GM19463 (cell line): ENCODE measurements at regions not wholly inside any gene's neighbourhood (a gene's known extent, or its start where the extent isn't known, plus 50 kb on each side); places are given as distances from the start of the nearest gene placed in this dataset.
"Not testable (repeated sequence)": the region's sequence is repeated elsewhere in the genome, so short reads cannot be mapped to it uniquely, and the experiment has no call there.

Experiments
- ATAC-seq: cut with Tn5 transposase; IDR thresholded peaks from one replicate; pipeline ENCODE4 v1.9.1; 2021; ENCODE audit warnings: mild to moderate bottlenecking, moderate library complexity; ENCODE audit not compliant: unreplicated experiment

DNA sequence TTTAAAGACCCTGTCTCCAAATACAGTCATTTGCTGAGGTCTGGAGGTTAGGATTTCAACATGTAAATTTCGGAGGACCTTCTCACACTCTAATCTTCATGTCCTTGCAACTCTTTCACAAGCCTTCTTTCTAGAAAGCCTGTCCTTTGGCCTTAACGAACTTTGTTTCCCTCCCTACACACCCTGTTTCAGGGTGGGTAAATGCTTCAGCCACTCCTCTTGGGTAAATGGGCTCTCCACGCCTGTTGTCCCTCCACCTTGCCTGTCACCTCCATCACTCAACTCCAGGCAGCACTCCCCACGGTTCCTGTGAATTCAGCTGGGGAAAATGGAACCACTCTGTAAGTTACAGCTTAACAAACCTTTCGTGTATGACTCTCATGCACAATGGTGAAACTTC, 84.0 kb upstream of the COG2 start:
- no peak for ATAC-seq

- ATAC-seq: no peak
These were observed 85.8 kb upstream of the COG2 start for GRCh38 chr1:230556453-230556852.

DNA sequence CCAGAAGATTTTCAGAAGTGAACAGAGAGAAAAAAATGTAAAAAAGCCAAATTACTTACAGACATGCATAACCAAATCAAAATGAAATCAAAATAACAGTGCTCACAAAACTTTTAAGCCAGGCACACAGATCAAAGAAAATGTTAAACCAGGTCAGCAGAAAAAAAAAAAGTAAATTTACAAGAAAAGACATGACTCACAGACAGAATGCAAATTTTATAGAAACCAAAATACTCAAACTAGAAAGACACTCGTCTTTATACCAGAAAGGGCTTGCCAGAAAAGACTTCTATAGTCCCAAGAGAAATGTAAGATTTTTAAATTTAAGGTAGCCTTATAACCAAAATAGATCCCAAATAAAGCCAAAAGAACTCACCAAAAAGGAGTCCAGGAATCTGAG, 86.5 kb upstream of the COG2 start:
- no peak for ATAC-seq

DNA sequence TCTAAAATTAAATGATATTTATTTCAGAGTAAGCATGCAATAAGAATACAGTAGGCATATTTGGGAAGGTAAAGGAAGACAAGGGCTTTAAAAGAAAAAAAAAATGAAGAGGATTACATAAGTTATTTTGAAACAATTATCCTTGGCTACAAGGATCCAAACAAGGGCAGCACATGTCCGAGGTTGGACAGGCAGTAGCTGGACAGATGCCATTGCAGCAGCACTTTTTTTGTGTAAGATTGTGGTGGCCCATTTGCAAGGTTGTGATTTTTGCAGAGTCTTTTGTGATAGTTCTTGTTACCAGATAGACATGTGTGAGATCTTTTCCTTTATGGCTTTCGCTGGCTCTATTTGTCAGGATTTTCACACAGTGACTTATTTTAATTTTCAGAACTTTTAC, 89.4 kb upstream of the COG2 start:
- no peak for ATAC-seq

DNA sequence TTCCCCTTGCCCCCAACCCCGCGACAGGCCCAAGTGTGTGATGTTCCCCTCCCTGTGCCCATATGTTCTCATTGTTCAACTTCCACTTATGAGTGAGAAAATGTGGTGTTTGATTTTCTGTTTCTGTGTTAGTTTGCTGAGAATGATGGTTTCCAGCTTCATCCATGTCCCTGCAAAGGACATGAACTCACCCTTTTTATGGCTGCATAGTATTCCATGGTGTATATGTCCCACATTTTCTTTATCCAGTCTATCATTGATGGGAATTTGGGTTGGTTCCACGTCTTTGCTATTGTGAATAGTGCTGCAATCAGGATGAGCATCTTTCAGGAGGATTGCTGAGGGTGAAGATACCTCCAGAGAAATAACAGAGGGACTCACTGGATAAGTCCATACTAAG, 91.3 kb upstream of the COG2 start:
- ATAC-seq: not testable (repeated sequence)

GRCh38 chr1:230550428-230550827, 91.9 kb upstream of the COG2 start:
- no peak for ATAC-seq

- ATAC-seq: no peak
These were observed 92.7 kb upstream of the COG2 start for GRCh38 chr1:230549625-230550024.

DNA sequence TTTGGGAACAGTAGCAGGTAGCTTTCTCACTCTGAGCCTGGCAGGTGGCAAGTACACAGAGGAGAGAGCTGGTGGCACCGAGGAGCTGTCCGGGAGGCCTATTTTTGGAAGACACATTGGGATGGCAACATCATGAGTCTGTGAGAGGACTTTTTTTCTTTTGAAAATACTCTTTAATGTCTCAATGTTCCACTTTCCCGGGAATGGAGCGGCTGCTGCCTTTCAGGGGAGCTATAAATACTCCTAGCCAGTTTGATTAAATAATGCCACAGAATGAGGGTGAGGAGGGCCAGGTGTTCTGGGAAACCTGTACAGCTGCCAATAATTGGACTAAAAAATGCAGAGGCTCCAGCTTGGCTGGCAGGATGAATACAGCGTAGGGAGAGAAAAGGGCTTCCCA, 93.3 kb upstream of the COG2 start:
- ATAC-seq: no peak

- no peak for ATAC-seq
These were observed 93.9 kb upstream of the COG2 start for GRCh38 chr1:230548357-230548756.

- no peak for ATAC-seq
These were observed 97.1 kb upstream of the COG2 start for GRCh38 chr1:230545181-230545580.

GRCh38 chr1:230544758-230545157, 97.5 kb upstream of the COG2 start:
- ATAC-seq: no peak

DNA sequence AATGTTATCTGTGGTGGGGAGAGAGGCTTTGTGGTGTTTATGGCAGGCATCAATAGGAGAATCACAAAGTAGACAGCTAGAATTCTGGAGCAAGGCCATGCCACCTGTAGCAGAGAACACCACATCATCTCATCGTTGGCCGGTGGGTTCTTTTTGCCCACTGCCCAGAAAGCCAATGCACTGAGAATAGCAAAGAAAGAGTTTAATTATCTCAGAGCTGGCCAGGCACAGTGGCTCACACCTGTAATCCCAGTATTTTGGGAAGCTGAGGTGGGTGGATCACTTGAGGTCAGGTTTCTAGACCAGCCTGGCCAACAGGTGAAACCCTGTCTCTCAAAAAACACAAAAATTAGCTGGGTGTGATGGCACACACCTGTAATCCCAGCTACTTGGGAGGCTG, 99.2 kb upstream of the COG2 start:
- no peak for ATAC-seq

DNA sequence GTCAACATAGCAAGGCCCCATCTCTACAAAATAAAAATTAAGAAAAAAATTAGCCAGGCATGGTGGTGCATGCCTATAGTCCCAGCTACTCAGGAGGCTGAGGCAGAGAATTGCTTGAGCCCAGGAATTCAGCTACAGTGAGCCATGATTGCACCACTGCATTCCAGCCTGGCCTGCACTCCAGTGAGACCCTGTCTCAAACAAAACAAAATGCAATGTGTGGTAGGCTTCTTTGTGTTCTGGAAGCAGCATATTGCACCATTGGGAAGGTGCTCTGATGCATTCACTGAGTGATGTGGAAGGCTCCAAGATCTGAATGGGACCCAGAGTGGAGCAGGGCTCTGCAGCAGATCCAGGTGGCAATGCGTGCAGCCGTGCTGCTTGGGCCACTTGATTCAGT, 99.6 kb upstream of the COG2 start:
- ATAC-seq: no peak

DNA sequence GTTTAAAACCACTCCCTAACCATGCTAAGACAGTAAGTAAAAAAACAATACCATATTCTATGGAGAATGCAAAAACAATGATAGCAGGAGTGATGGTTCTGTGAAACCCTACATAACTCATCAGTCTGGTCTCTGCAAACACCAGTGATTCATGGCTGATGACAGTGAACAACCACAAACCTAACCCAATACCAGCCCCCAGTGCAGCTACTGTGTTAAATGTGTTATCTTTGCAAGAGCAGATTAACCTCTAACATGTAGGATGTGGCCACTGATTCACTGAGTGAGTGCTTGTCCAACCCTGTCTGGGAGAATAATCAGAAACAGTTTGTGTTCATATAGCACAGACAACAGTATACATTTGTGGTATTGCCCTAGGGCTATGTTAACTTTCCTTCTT, 100.2 kb upstream of the COG2 start:
- ATAC-seq: no peak

- no peak for ATAC-seq
These were observed 101.0 kb upstream of the COG2 start for GRCh38 chr1:230541306-230541705.

DNA sequence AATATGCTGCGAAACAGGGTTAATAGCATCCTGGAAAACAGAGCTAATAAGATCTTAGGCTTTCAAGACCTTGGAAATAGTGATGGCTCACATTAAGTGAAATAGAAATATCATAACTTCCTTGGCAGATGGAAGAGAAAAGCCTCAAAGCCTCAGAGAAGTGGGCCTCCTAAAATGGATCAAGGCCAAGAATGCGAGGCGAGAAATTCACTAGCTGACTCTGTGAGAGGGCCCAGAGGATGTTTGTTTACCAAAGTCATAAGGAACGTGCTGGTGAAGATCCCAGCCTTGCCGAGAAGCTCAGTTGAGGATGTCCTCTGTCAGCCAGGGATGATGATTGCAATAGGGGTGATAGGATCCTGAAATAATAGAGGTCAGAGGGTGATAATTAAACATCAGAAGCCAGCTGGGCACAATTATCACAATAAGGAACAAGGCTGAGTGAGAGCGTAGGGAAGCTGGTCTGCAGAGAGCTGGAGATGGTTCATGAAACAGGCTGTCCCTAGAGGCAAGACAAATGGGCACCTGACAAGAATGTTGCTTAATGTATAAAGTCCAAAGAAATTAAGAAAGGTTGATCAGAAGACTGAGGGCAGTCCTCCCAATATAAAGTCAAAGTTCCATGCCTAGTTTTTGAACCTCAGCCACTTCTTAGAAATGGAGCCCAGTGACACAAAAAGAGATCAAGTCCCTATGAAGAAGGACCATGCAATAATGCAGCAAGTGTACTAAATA, 101.7 kb upstream of the COG2 start:
- ATAC-seq: no peak

- ATAC-seq: no peak
These were observed 104.8 kb upstream of the COG2 start for GRCh38 chr1:230537456-230537855.

DNA sequence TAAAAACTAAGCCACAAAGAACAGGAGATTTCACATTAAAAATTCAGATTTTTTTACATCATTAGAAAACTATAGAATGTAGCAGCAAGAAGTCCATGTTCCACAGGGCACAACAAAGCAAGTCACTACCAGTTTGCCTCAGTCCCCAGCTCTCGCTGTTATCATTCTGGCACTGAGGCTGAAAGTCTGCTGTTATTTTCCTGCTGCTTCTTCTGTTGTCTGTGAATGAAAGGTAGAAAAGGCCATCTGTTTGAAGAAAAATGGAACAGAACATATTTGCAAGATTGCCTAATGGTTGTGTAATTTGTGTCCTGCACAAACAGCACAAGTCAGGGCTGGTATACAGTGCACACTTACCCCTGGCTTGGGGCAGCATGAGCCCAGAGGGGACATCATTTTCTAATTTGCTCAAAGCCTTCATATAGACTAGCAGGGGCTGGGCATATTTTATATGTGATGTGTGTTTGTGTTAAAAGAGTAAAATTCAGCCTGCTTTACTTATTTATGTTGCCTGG, 105.6 kb upstream of the COG2 start:
- ATAC-seq: no peak

GRCh38 chr1:230534224-230534623, 108.1 kb upstream of the COG2 start:
- no peak for ATAC-seq

DNA sequence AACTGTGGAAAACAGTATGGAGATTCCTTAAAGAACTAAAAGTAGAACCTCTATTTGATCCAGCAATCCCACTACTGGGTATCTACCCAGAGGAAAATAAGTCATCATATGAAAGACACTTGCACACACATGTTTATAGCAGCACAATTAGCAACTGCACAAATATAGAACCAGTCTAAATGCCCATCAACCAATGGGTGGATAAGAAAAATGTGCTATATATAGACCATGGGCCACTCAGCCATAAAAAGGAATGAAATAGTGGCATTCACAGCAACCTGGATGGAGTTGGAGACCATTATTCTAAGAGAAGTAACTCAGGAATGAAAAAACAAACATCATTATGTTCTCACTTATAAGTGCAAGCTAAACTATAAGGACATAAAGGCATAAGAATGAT, 105.0 kb upstream of the PGBD5 start:
- no peak for ATAC-seq

DNA sequence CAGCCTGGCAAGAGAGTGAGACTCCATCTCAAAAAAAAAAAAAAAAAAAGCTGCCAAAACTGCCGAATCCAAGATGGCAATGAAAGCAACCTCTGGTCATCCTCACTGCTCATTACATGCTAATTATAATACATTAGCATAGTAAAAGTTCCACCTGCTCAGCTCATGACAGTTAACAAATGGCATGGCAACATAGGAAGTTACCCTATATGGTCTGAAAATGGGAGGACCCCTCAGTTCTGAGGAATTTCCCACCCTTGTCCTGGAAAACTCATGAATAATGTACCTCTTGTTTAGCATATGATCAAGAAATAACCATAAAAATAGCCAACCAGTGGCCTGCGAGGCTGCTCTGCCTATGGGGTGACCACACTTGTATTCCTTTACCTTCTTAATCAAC, 93.1 kb upstream of the PGBD5 start:
- ATAC-seq: no peak

GRCh38 chr1:230518511-230518910, 92.4 kb upstream of the PGBD5 start:
- no peak for ATAC-seq

GRCh38 chr1:230517786-230518185, 91.7 kb upstream of the PGBD5 start:
- ATAC-seq: no peak
